ENCODE measurements at regions not wholly inside any gene's neighbourhood (a gene's known extent, or its start where the extent isn't known, plus 50 kb on each side); places are given as distances from the start of the nearest gene placed in this dataset.
"Not testable (repeated sequence)": the region's sequence is repeated elsewhere in the genome, so short reads cannot be mapped to it uniquely, and the experiment has no call there.

DNA sequence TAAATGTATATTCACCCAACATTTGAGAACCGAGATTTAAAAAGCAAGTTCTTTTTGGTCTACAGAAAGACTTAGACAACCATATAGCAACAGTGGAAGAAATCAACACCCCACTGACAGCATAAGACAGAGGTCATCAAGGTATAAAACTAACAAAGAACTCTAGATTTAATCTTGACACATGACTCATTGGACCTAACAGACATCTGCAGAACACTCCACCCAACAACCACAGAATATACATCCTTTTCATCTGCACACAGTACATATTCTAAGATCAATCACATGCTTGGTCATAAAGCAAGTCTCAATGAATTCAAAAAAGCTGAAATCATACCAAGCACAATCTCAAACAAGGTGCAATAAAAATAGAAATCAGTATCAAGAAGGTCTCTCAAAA lies 65.8 kb downstream of the SPIN4 start:
- intact Hi-C loops (cut with DNase I), result no loop called here
- DNase-seq (ENCODE audit: low spot score), result no peak

DNA sequence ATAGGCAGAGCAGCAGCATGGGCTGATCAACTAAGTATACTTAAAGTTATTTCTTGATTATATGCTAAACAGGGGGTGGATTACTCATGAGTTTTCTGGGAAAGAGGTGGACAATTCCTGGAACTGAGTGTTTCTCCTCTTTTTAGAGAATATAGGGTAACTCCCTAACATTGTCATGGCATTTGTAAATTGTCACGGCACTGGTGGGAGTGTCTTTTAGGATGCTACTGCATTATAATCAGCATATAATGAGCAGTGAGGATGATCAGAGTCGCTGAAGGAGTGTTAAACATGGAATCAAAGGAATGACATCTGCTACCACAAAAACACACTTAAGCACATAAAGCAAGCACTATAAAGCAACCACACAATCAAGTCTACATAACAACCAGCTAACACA lies 66.5 kb downstream of the SPIN4 start:
- intact Hi-C loops (cut with DNase I), result no loop called here
- DNase-seq (ENCODE audit: low spot score), result no peak

- no peak for DNase-seq (ENCODE audit: low spot score)
- intact Hi-C loops (cut with DNase I), result no loop called here
Observed at GRCh38 chrX:63283348-63283747, 67.8 kb downstream of the SPIN4 start.

- no peak for DNase-seq (ENCODE audit: low spot score)
- intact Hi-C loops (cut with DNase I), result no loop called here
Observed at GRCh38 chrX:63282828-63283227, 68.3 kb downstream of the SPIN4 start.

DNA sequence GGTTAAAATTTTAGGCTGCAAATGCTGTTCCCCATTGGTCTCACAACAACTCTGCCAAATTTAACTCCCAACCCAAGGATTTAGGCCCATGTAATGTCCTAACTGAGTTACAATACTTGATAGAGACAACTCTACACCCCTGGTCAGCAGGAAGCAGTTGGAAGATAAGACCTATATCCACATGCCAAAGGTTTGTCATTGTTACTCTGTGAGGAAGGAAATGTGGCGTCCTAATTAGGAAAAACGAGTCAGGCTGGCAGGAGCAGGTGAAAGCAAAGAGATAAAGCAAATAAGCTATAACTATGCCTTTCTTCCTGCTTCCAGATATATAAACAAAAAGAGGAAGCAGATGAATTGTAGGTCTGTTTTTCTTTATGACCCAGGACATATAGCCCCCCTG lies 69.1 kb downstream of the SPIN4 start:
- no peak for DNase-seq (ENCODE audit: low spot score)
- intact Hi-C loops (cut with DNase I), result no loop called here

DNA sequence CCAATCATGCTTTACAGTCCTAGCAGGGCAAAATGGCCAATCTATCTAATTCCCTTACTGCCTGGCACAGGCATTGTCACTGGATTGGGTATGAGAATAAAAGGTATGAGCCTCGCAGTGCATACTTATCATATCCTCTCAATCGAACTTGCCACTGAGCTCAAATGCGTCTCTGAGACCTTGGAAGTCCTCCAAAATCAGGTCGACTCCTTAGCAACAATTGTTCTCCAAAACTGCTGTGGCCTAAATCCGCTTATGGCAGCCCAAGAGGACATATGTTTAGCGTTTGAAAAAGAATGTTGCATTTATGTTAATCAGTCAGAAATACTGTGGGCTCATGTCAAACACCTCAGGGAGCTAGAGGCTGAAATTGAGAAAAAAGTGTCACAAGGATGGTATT lies 69.7 kb downstream of the SPIN4 start:
- intact Hi-C loops (cut with DNase I), result no loop called here
- no peak for DNase-seq (ENCODE audit: low spot score)

DNA sequence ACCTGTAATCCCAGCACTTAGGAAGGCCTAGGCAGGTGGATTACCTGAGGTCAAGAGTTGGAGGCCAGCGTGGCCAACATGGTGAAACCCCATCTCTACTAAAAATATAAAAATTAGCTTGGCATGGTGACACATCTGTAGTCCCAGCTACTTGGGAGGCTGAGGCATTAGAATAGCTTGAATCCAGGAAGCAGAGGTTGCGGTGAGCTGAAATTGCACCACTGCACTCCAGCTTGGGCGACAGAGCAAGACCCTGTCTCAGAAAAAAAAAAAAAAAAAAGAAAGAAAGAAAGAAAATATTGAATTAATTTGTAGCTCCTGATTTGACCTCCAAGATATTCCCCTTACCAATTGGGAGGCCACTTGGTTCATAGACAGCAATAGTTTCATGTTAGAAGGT lies 73.7 kb downstream of the SPIN4 start:
- intact Hi-C loops (cut with DNase I); DNase-seq (ENCODE audit: low spot score): not testable (repeated sequence)

- intact Hi-C loops (cut with DNase I), result no loop called here
- DNase-seq (ENCODE audit: low spot score), result no peak
Observed at GRCh38 chrX:63275127-63275526, 76.0 kb downstream of the SPIN4 start.

DNA sequence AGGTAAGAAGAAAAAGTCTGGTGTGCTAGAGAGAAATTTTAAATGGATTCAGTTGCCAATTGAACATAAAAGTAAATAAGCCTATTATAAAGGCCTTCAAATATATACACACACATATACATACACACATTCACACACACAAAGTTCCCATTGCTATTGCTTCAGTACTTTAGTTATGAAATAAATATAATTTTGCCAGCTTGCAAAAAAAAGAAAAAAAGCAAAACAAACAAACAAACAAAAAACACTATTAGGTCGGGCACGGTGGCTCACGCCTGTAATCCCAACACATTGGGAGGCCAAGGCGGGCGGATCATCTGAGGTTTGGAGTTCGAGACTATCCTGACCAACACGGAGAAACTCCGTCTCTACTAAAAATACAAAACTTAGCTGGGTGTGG lies 80.3 kb downstream of the SPIN4 start:
- no peak for DNase-seq (ENCODE audit: low spot score)
- intact Hi-C loops (cut with DNase I), result no loop called here

GRCh38 chrX:63258144-63258543 lies 93.0 kb downstream of the SPIN4 start:
- DNase-seq (ENCODE audit: low spot score), result no peak
- intact Hi-C loops (cut with DNase I), result no loop called here

- no peak for DNase-seq (ENCODE audit: low spot score)
- intact Hi-C loops (cut with DNase I), result no loop called here
Observed at GRCh38 chrX:63250253-63250868, 100.8 kb downstream of the SPIN4 start.

DNA sequence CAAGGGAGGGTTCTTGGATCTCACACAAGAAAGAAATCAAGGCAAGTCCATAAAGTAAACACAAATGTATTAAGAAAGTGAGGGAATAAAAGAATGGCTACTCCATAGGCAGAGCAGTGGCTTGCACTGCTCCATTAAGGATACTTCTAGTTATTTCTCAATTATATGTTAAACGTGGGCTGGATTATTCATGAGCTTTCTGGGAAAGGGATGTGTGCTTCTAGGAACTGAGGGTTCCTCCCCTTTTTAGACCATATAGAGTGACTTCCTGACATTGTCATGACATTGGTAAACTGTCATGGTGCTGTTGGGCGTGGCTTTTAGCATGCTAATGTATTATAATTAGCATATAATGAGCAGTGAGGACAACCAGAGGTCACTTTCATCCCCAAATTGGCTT lies 108.4 kb downstream of the SPIN4 start:
- intact Hi-C loops (cut with DNase I); DNase-seq (ENCODE audit: low spot score): not testable (repeated sequence)

GRCh38 chrX:63235963-63236362 lies 115.2 kb downstream of the SPIN4 start:
- not testable (repeated sequence) for DNase-seq (ENCODE audit: low spot score)

DNA sequence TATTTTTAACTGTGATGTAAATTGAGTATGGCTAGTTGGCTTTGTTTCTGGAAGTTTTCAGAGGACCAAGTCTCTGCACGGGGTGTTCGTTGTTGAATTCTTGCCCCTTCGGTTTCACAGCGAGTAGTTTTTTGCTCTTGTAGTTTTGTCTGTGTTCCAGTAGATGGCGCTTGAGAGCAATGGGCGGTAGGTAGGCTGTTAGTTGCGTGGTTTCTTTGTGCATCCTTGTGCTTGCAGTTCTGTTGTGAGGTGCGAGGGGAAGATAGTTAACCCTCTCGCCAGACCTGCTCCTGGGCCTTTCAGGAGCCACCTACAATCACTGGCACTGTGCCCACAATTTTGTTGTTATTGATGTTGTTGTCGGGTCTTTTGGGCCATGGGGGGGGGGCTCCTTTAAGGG lies 118.1 kb downstream of the SPIN4 start:
- intact Hi-C loops (cut with DNase I); DNase-seq (ENCODE audit: low spot score): not testable (repeated sequence)

More at GRCh38 chrX:63235963-63236362, 115.2 kb downstream of the SPIN4 start:
- intact Hi-C loops (cut with DNase I), result not testable (repeated sequence)

- DNase-seq (ENCODE audit: low spot score); intact Hi-C loops (cut with DNase I): not testable (repeated sequence)
Observed at GRCh38 chrX:63218202-63218601, 132.9 kb downstream of the SPIN4 start.

DNA sequence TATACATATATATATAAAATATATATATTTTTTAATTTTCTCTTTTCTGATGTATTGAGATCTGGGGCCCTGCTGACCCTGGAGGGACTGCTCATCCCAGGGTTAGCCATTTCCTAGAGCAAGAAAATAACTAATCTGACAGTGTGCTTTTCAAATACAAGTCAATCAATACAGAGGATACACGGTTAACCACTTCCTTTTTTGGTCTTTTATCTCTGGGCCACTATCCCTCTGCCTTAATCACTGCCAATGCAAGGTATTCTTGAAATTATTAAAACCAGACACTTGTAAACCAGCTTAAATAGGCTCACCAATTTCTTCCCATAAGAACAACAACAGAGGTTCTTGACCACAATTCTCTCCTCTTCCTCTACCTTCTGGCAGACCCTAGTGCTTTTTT lies 133.6 kb downstream of the SPIN4 start:
- DNase-seq (ENCODE audit: low spot score); intact Hi-C loops (cut with DNase I): not testable (repeated sequence)

DNA sequence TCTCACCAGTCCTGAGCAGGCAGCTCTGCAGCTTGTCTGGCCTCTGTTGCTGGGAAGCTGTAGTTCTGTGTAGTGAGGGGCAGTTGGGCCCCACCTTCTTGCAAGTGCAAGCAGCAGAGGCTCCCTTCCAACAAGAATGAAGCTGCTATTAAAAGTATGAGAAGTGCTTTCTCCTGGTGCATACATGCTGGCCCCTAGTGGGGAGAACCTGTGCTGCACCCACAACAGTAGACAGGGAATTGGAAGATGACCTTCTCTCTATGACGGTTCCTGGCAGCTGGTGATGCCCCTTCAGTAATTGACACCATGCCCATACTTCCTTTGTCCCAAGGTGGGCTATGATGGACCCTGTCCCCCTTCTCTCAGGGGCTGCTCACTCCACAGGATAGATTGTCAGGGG lies 141.5 kb downstream of the SPIN4 start:
- intact Hi-C loops (cut with DNase I); DNase-seq (ENCODE audit: low spot score): not testable (repeated sequence)

DNA sequence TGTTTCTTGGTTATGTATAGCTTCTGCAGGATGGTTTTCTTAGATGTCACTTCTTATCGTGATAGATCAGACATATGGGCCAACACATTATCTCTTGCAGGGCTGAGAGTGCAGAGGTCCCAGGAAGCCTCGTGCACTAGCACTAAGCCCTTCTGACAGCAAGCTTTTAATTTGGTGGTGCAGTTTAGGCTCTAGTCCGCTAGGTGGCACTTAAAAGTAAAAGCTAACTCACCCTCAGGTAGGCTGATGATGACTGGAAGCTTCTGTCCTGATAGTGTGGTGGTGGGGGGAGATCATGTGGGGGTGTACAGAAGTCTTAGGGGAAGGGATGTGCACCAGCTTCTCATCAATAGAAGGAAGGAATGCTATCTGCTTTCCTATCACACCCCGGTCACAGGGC lies 142.0 kb downstream of the SPIN4 start:
- DNase-seq (ENCODE audit: low spot score); intact Hi-C loops (cut with DNase I): not testable (repeated sequence)

DNA sequence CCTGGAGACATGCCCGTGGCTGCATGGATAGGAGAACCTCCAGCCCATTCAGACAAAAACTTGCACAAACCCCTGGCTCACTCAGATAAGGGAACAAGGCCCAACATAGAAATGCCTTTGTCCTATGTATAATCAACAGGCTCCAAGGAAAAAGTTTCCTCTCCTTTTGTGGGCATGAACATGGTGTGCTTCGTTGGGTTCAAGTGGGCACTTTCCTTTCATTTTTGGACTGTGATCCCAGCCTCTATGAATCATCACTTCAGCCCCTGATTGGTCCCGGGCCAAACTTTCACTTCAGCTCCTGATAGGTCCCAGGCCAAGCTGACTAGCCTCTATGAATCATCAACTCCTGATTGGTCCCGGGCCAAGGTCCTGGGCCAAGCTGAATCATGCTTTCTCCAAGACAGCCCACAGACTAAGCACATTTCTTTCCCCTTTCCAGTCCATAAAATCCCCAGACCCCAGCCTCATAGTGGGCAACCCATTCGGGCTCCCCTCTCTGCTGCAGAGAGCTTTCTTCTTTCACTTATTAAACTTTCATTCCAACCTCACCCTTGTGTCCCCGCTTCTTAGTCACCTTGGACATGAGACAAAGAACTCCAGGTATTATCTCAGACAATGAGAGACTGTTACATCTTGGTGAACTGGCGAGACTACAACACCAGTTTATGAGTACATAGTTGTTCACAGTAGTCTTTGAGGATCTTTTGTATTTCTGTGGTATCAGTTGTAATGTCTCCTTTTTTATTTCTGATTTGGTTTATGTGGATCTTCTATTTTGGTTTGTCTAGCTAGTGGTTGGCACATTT lies 146.7 kb downstream of the SPIN4 start:
- intact Hi-C loops (cut with DNase I); DNase-seq (ENCODE audit: low spot score): not testable (repeated sequence)

GRCh38 chrX:63201987-63202386 lies 149.1 kb downstream of the SPIN4 start:
- intact Hi-C loops (cut with DNase I), result not testable (repeated sequence)

DNA sequence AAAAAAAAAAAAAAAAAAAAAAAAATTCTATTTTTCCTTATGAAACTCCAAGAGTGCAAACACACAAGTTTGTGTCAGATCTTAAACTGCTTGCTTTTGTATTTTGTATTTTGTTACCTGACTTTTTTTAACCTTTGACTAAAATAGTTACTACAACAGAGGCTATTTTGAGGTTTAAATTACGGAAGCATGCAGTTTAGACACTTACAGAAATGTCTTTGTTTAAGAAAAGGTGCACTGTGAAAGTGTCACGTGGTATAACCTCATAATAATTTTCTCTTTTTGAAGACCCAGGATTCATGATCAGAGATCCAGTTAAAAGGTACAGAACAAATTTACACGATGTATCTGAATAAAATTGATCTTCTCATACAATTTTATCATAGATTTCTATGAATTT lies 152.4 kb downstream of the SPIN4 start:
- DNase-seq (ENCODE audit: low spot score); intact Hi-C loops (cut with DNase I): not testable (repeated sequence)

More at GRCh38 chrX:63201987-63202386, 149.1 kb downstream of the SPIN4 start:
- DNase-seq (ENCODE audit: low spot score), result not testable (repeated sequence)
